ENCODE measurements at regions not wholly inside any gene's neighbourhood (a gene's known extent, or its start where the extent isn't known, plus 50 kb on each side); places are given as distances from the start of the nearest gene placed in this dataset.
A peak's percentile ranks its signal among the peaks of the same experiment; 100 is the strongest.

DNA sequence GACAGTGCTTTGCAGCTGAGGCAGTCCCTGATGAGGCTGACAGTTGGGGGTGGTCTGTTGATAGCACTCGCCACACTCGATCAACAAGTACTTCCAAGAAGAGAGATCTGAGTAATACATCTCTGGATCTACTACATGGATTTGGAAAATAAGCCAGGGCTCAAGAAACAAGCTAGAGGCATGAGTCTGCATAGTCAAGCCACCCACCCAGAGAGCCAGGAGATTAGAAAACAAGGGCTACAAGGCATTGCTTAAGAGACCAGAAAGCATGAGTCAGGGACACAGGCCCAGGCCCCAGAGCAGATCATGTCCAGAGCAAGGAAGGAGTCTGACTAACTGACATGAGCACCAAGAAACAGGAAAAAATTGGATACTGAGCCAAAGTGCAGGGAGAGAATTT lies 196.9 kb upstream of the CWC22 start:
- ATAC-seq (no peak), DNase-seq (no peak)
- no peak overlapping the region for H3K4me3 ChIP-seq

DNA sequence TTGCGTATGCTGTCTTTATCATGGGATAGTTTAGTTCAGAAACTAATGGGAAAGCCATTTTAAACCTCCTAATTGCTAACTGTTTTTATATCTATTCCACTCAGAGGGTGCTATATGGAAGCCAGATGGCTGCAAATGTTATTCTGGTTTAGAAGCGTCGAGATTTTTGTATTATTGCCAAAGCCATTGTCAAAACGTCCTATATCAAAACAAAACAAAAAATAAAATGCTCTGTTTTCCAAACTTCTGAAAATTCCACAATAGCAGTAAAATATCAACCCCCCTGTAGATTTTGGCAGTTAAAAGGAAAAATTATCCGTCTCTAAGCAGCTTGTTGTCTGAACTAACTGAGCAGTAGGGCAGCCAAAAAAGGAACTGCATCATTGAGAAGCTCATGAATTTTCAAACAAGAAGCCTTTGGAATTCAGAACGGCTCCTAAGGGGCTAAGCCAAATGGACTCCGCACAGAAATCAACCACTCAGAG lies 195.4 kb upstream of the CWC22 start:
- 46% methylated on average over 7 of the region's 7 CpGs for WGBS (ENCODE audit: insufficient coverage, low coverage, low lambda C conversion rate, missing lambda C conversion rate)
- Histone ChIP-seq H3K9me3 (no peaks in the 10 kb centered on the region), H3K27me3 (no peaks in the 10 kb centered on the region), H3K27ac (no peak overlapping the region), H3K4me1 (no peaks in the 10 kb centered on the region), H3K36me3 (no peaks in the 10 kb centered on the region), H3K4me3 (no peak overlapping the region)
- DNase-seq (no peak), ATAC-seq (no peak)
- intact Hi-C loops (cut with DNase I), result no loop called here
- TF ChIP-seq, protein P1, sequence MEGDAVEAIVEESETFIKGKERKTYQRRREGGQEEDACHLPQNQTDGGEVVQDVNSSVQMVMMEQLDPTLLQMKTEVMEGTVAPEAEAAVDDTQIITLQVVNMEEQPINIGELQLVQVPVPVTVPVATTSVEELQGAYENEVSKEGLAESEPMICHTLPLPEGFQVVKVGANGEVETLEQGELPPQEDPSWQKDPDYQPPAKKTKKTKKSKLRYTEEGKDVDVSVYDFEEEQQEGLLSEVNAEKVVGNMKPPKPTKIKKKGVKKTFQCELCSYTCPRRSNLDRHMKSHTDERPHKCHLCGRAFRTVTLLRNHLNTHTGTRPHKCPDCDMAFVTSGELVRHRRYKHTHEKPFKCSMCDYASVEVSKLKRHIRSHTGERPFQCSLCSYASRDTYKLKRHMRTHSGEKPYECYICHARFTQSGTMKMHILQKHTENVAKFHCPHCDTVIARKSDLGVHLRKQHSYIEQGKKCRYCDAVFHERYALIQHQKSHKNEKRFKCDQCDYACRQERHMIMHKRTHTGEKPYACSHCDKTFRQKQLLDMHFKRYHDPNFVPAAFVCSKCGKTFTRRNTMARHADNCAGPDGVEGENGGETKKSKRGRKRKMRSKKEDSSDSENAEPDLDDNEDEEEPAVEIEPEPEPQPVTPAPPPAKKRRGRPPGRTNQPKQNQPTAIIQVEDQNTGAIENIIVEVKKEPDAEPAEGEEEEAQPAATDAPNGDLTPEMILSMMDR (IDR thresholded peaks at IDR 0.05), result no peak
- no peak for TF ChIP-seq POLR2A (IDR thresholded peaks at IDR 0.05)

More for the DNA sequence above, 196.9 kb upstream of the CWC22 start:
- 76% methylated on average over 2 of the region's 2 CpGs for WGBS (ENCODE audit: insufficient coverage, low coverage, low lambda C conversion rate, missing lambda C conversion rate)
- Histone ChIP-seq H3K27ac (no peak overlapping the region), H3K4me1 (no peaks in the 10 kb centered on the region), H3K9me3 (no peaks in the 10 kb centered on the region), H3K36me3 (no peaks in the 10 kb centered on the region), H3K27me3 (no peaks in the 10 kb centered on the region)
- no peak for TF ChIP-seq POLR2A (IDR thresholded peaks at IDR 0.05)
- TF ChIP-seq, protein P1 (IDR thresholded peaks at IDR 0.05), result no peak
- intact Hi-C loops (cut with DNase I), result no loop called here

DNA sequence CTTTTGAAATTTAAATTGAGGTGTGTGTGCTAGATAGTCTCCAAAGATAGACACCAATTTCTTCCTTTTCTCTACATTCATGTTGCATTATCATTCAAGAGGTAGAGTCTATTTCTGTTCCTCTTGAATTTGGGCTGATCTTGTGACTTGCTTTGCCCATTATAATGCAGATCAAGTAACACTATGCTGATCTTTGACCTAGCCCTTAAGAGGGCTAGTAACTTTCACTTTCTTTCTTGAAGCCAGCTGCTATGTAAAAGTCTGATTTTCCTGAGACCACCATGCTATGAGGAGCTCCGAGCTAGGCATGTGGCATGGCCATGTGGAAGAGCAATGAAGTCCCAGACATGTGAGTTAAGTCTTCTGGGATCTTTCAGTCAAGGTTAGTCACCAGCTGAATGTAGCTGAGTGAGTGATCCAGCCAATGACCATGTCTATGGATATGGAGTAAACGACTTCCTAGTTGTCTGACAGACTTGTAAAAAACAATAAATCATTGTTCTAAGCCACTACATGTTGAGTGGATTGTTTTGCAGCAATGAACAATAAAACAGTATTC lies 189.4 kb upstream of the CWC22 start:
- no peaks in the 10 kb centered on the region for H3K9me3 ChIP-seq
- no peaks in the 10 kb centered on the region for H3K36me3 ChIP-seq
- no peak overlapping the region for H3K27ac ChIP-seq
- WGBS (ENCODE audit: insufficient coverage, low coverage, low lambda C conversion rate, missing lambda C conversion rate), result 35% methylated on average over 2 of the region's 2 CpGs
- TF ChIP-seq POLR2A (IDR thresholded peaks at IDR 0.05), result no peak
- TF ChIP-seq, protein P1 (IDR thresholded peaks at IDR 0.05), result no peak
- H3K4me1 ChIP-seq, result no peaks in the 10 kb centered on the region
- DNase-seq, result no peak
- no peak overlapping the region for H3K4me3 ChIP-seq
- ATAC-seq, result peak in 2 of 4 donors; percentile 25 to 26
- intact Hi-C loops (cut with DNase I), result no loop called here
- no peaks in the 10 kb centered on the region for H3K27me3 ChIP-seq

DNA sequence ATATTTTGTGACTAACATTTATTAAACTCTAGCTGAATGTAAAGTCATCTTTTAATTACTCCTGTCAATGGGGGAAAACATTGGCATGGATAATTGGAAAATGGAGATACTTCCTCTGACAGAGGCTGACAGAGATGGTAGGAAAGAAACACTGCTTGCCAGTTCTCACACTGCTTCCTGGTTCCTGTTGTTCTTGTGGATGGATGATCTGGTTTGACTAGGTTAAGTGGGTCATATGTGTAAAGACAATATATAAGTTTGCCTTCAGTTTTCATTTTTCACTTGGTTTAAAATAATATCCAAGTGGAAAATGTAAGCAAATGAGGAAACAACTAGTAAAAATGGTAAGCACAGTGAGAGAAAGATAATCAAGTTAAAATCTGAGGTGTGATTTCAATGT lies 188.8 kb upstream of the CWC22 start:
- Histone ChIP-seq H3K27me3 (no peaks in the 10 kb centered on the region), H3K36me3 (no peaks in the 10 kb centered on the region), H3K9me3 (no peaks in the 10 kb centered on the region), H3K27ac (no peak overlapping the region), H3K4me3 (no peak overlapping the region), H3K4me1 (no peaks in the 10 kb centered on the region)
- TF ChIP-seq, protein P1 (IDR thresholded peaks at IDR 0.05), result no peak
- TF ChIP-seq POLR2A (IDR thresholded peaks at IDR 0.05), result no peak
- intact Hi-C loops (cut with DNase I), result no loop called here
- DNase-seq (no peak), ATAC-seq (no peak)

Measured in right lobe of liver (tissue), 6 donors.